GM12891 (cell line): ENCODE measurements at regions not wholly inside any gene's neighbourhood (a gene's known extent, or its start where the extent isn't known, plus 50 kb on each side); places are given as distances from the start of the nearest gene placed in this dataset.

ENCODE experiments used
- DNase-seq: peaks from one replicate; pipeline ENCODE4 v3.0.0; 2011; ENCODE audit warnings: low spot score; ENCODE audit not compliant: insufficient read length
- FAIRE-seq: peaks from 2 replicates; lab custom pipeline; 2011; peaks lifted over from hg19 to GRCh38; lab: Jason Lieb, UNC
- PAX5 ChIP-seq: IDR thresholded peaks from 2 replicates; pipeline ENCODE4 v1.6.1; 2011; ENCODE audit warnings: low read length, moderate library complexity, mild to moderate bottlenecking; ENCODE audit not compliant: insufficient read depth, severe bottlenecking
- POLR2A ChIP-seq: IDR thresholded peaks from 2 replicates; pipeline ENCODE4 v1.6.1; 2011; ENCODE audit warnings: low read depth, low read length, control low read depth
- POLR2AphosphoS5 ChIP-seq: IDR thresholded peaks from 2 replicates; pipeline ENCODE4 v1.6.1; 2011; ENCODE audit warnings: low read depth, low read length, control low read depth
- POU2F2 ChIP-seq: IDR thresholded peaks from 2 replicates; pipeline ENCODE4 v1.6.1; 2011; ENCODE audit warnings: low read depth, mild to moderate bottlenecking, control low read depth, low read length, moderate library complexity
- SPI1 ChIP-seq: IDR thresholded peaks from 2 replicates; pipeline ENCODE4 v1.6.1; 2011; ENCODE audit warnings: low read depth, low read length, control low read depth
- TAF1 ChIP-seq: IDR thresholded peaks from 2 replicates; pipeline ENCODE4 v1.6.1; 2011; ENCODE audit warnings: low read depth, low read length, control low read depth

DNA sequence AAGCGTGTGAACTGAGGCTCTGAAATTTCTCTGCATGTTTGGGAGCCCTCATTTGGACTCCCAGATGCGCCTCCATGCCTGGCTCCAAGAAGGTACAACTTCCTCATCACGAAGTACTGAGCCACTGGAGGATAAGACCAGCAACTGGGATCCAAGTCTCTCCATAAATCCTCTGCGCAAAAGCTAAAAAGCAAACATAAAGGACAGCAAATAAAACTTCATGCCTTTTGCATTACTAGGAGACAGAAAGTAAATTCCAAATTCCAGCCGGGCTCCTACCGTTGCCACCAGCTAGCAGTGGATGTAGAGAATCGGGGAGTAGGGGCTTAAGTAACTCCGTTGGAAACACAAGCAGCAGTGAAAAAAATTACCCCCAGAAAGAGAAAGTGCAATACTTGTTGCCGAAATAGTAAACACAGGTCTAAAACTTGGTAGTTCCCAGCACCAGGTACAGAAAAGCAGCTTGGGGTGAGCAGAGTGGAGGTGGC lies 477.1 kb upstream of the TENM3 start:
- TF ChIP-seq POU2F2 (no peak), PAX5 (no peak), TAF1 (no peak), SPI1 (no peak), POLR2A (no peak), POLR2AphosphoS5 (no peak)
- FAIRE-seq (no peak), DNase-seq (no peak)

GRCh38 chr4:181770971-181771370 lies 472.2 kb upstream of the TENM3 start:
- FAIRE-seq: no peak
- TF ChIP-seq POU2F2 (no peak), PAX5 (no peak), POLR2A (no peak), POLR2AphosphoS5 (no peak), TAF1 (no peak), SPI1 (no peak)
- no peak for DNase-seq

DNA sequence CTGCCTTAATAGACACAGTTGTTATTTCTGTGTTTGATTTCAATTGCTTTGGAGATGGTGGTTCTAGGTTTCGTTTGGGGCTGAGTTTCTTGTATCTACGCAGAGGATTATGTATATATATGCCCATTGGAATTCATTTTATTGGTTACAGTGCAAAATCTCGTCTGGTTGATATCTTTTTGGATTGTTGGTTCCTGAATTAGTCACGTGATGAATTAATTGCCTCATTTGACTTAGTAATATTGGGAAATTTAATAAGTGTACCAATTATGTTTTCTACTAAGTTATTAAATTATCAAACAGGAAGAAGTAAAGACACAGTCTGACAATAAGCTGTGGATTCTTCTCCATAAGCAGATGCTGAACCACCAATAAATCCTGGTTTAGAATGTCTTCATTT lies 467.9 kb upstream of the TENM3 start:
- DNase-seq (no peak), FAIRE-seq (no peak)
- TF ChIP-seq POU2F2 (no peak), TAF1 (no peak), PAX5 (no peak), POLR2A (no peak), POLR2AphosphoS5 (no peak), SPI1 (no peak)

- FAIRE-seq (no peak), DNase-seq (no peak)
- TF ChIP-seq POLR2AphosphoS5 (no peak), PAX5 (no peak)
Measured at GRCh38 chr4:181776264-181777054, 466.7 kb upstream of the TENM3 start.

GRCh38 chr4:181777518-181777917 lies 465.7 kb upstream of the TENM3 start:
- FAIRE-seq: no peak
- TF ChIP-seq POLR2AphosphoS5 (no peak), POU2F2 (no peak), PAX5 (no peak), TAF1 (no peak), SPI1 (no peak), POLR2A (no peak)
- no peak for DNase-seq

DNA sequence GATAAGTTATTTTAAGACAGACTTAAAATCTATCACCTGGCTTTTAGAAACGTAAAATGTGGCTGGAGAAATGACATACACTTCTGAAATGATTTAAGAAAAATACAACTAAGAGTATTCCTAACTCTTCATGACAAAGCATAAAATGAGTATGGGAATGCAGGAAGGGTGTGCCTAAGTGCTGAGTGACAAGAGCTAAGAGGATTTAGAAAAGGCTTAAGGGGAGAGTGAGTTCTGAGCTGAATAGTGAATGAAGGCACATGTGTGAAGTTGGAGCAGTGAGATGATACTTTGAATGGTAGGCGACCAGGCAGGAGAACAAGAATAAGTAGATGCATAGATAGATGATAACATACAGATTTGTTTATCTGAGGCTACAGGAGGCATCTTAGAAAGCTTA lies 458.3 kb upstream of the TENM3 start:
- FAIRE-seq (no peak), DNase-seq (no peak)
- TF ChIP-seq POU2F2 (no peak), TAF1 (no peak)

- TF ChIP-seq POLR2A (no peak), POLR2AphosphoS5 (no peak), TAF1 (no peak), PAX5 (no peak), POU2F2 (no peak), SPI1 (no peak)
- DNase-seq (no peak), FAIRE-seq (no peak)
Measured at GRCh38 chr4:181792641-181793040, 450.6 kb upstream of the TENM3 start.

- FAIRE-seq (no peak), DNase-seq (no peak)
- TF ChIP-seq POLR2AphosphoS5 (no peak), SPI1 (no peak), TAF1 (no peak), PAX5 (no peak), POU2F2 (no peak), POLR2A (no peak)
Measured at GRCh38 chr4:181793096-181793495, 450.1 kb upstream of the TENM3 start.

GRCh38 chr4:181796502-181796901 lies 446.7 kb upstream of the TENM3 start:
- TF ChIP-seq TAF1: no peak
- DNase-seq (no peak), FAIRE-seq (no peak)

DNA sequence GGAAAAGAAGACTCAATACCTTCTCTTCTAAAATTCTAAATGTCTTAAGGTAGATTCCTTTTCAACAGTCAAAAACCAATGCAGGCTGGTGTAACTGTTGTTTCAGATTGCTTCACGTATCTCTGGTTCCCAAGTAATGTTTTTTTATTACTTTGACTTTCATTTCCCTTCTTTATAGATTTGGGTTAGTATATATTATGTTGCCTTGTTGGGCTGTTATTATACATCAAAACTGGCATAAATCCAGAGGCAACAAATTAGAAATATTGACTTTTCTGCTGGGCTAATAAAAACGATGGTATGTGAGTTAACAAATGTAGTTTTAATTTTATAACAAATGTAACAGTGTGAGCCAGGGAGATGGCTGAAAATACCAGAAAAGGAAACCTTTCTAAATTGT lies 444.7 kb upstream of the TENM3 start:
- DNase-seq (no peak), FAIRE-seq (no peak)
- TF ChIP-seq SPI1 (no peak), POLR2A (no peak), TAF1 (no peak), PAX5 (no peak), POU2F2 (no peak), POLR2AphosphoS5 (no peak)

DNA sequence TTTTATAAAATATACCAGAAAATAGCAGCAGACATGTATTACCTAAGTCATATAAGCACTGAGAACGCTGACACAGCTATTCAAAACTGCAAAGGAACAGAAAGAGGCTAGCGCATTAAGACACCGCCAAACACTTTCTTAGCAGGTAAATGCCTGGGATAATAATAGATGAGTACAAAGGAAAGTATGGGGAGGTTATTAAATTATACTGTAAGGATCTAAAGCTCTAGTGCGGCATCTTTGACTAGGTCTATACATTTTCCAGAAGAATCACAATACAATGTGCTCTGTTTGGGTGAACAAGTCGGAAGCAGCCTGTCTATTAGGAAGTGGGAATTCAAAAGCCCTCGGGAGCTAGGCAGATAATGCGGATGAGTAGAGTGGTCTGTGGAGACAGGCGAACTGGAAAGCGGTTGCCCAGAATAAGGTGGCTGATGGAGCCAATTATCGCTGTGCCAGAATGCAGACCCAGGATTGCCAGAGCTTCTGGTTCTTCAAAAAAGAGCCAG lies 443.6 kb upstream of the TENM3 start:
- DNase-seq: no peak
- TF ChIP-seq POLR2A (no peak), POU2F2 (no peak), TAF1 (no peak), PAX5 (no peak), POLR2AphosphoS5 (no peak), SPI1 (no peak)
- no peak for FAIRE-seq
